Esophagus squamous epithelium (tissue), 4 donors: ENCODE measurements at regions not wholly inside any gene's neighbourhood (a gene's known extent, or its start where the extent isn't known, plus 50 kb on each side); places are given as distances from the start of the nearest gene placed in this dataset.

Experiments
- CTCF ChIP-seq, 6 experiments: fragments of 450-650 bp in 4 of 6; fragments of 200-600 bp in 2 of 6; sonication (generic) in 2 of 6; IDR thresholded peaks; one replicate each; pipeline ENCODE4 v1.5.1; 2016 to 2019; ENCODE audit warnings: antibody characterized with exemption in 6 of 6, mild to moderate bottlenecking in 4 of 6, moderate library complexity in 4 of 6
- POLR2A ChIP-seq, 4 donors: fragments of 450-650 bp; IDR thresholded peaks; one replicate each; pipeline ENCODE4 v1.6.1; 2017; ENCODE audit warnings: antibody characterized with exemption in 4 of 4, mild to moderate bottlenecking in 4 of 4, moderate library complexity in 3 of 4

GRCh38 chr2:224223851-224224555, 177.9 kb downstream of the FAM124B start:
- no peak for TF ChIP-seq POLR2A (IDR thresholded peaks at IDR 0.05)
- no peak for TF ChIP-seq CTCF (IDR thresholded peaks at IDR 0.05)
